Activated T-helper 1 cell treated with anti-CD3 and anti-CD28 coated beads, Interleukin-12 subunit alpha, Interleukin-12 subunit beta, Interleukin-2, Interleukin-4 antibody, amounts not matched to agents 30 ng/mL and 10 ng/mL and 1 ng/mL, durations not matched to agents 14 hours and 24 hours and 36 hours (primary cell): ENCODE measurements at regions not wholly inside any gene's neighbourhood (a gene's known extent, or its start where the extent isn't known, plus 50 kb on each side); places are given as distances from the start of the nearest gene placed in this dataset.
A peak's percentile ranks its signal among the peaks of the same experiment; 100 is the strongest.
"Not testable (repeated sequence)": the region's sequence is repeated elsewhere in the genome, so short reads cannot be mapped to it uniquely, and the experiment has no call there.

Experiments used
- DNase-seq: peaks from one replicate; pipeline ENCODE4 v3.0.0; 2021; ENCODE audit warnings: low spot score
- H3K27ac Mint-ChIP-seq: one replicate; pipeline ENCODE4 v1.8.0; 2021; ENCODE audit warnings: mild to moderate bottlenecking, mixed read lengths
- H3K27me3 Mint-ChIP-seq: one replicate; pipeline ENCODE4 v1.8.0; 2022; ENCODE audit warnings: mild to moderate bottlenecking, moderate library complexity, mixed read lengths; ENCODE audit not compliant: insufficient read depth
- H3K36me3 Mint-ChIP-seq: one replicate; pipeline ENCODE4 v1.8.0; 2021; ENCODE audit warnings: low read depth, mixed read lengths
- H3K4me1 Mint-ChIP-seq: one replicate; pipeline ENCODE4 v1.8.0; 2021; ENCODE audit warnings: low read depth, mixed read lengths
- H3K4me3 Mint-ChIP-seq: one replicate; pipeline ENCODE4 v1.8.0; 2021; ENCODE audit warnings: mild to moderate bottlenecking, moderate library complexity, mixed read lengths
- H3K9me3 Mint-ChIP-seq: one replicate; pipeline ENCODE4 v1.8.0; 2021; ENCODE audit warnings: mixed read lengths
- intact Hi-C: fragments of 100-400 bp; cut with micrococcal nuclease; formaldehyde crosslinking; loops from one replicate; pipeline ENCODE4 v1.15.1; 2024

- Mint-ChIP-seq H3K9me3 (no peaks in the 10 kb centered on the region), H3K27me3 (peaks cover 63% of the 10 kb centered on the region), H3K4me1 (peaks cover 16% of the 10 kb centered on the region), H3K4me3 (no peak overlapping the region), H3K36me3 (peaks cover 2% of the 10 kb centered on the region), H3K27ac (no peak overlapping the region)
- no peak for DNase-seq
- intact Hi-C loops = loop anchor here (2.0 to 10.0 kb wide), 6 partner anchors 21 to 558 kb away; no protein-coding TSS in a partner anchor
Measured at GRCh38 chr10:100659361-100660098, 85.9 kb upstream of the PAX2 start.

- Mint-ChIP-seq H3K4me1 (peaks cover 12% of the 10 kb centered on the region), H3K4me3 (no peak overlapping the region), H3K36me3 (peaks cover under 1% of the 10 kb centered on the region), H3K27ac (no peak overlapping the region), H3K9me3 (no peaks in the 10 kb centered on the region), H3K27me3 (peaks cover 56% of the 10 kb centered on the region)
- intact Hi-C loops = no loop called here
- no peak for DNase-seq
Measured at GRCh38 chr10:100660365-100660764, 85.0 kb upstream of the PAX2 start.

- Mint-ChIP-seq H3K27me3 (peaks cover 50% of the 10 kb centered on the region), H3K27ac (no peak overlapping the region), H3K9me3 (no peaks in the 10 kb centered on the region), H3K4me3 (no peak overlapping the region), H3K36me3 (no peaks in the 10 kb centered on the region), H3K4me1 (peaks cover 7% of the 10 kb centered on the region)
- no peak for DNase-seq
- intact Hi-C loops = no loop called here
Measured at GRCh38 chr10:100660945-100661344, 84.4 kb upstream of the PAX2 start.

GRCh38 chr10:100661520-100661919 is 83.9 kb upstream of the PAX2 start:
- H3K4me1 Mint-ChIP-seq = peaks cover 7% of the 10 kb centered on the region
- no peaks in the 10 kb centered on the region for H3K36me3 Mint-ChIP-seq
- H3K9me3 Mint-ChIP-seq = no peaks in the 10 kb centered on the region
- peaks cover 49% of the 10 kb centered on the region for H3K27me3 Mint-ChIP-seq
- intact Hi-C loops = no loop called here
- H3K4me3 Mint-ChIP-seq = no peak overlapping the region
- no peak for DNase-seq
- no peak overlapping the region for H3K27ac Mint-ChIP-seq

GRCh38 chr10:100662067-100662466 is 83.3 kb upstream of the PAX2 start:
- peaks cover 7% of the 10 kb centered on the region for H3K4me1 Mint-ChIP-seq
- H3K4me3 Mint-ChIP-seq = no peak overlapping the region
- peaks cover 48% of the 10 kb centered on the region for H3K27me3 Mint-ChIP-seq
- no peak for DNase-seq
- no peaks in the 10 kb centered on the region for H3K9me3 Mint-ChIP-seq
- intact Hi-C loops = no loop called here
- H3K27ac Mint-ChIP-seq = no peak overlapping the region
- no peaks in the 10 kb centered on the region for H3K36me3 Mint-ChIP-seq

- DNase-seq = no peak
- no peaks in the 10 kb centered on the region for H3K4me1 Mint-ChIP-seq
- intact Hi-C loops = no loop called here
- H3K36me3 Mint-ChIP-seq = no peaks in the 10 kb centered on the region
- no peak overlapping the region for H3K27ac Mint-ChIP-seq
- no peaks in the 10 kb centered on the region for H3K9me3 Mint-ChIP-seq
- peaks cover 45% of the 10 kb centered on the region for H3K27me3 Mint-ChIP-seq
- H3K4me3 Mint-ChIP-seq = no peak overlapping the region
Measured at GRCh38 chr10:100664316-100665149, 80.8 kb upstream of the PAX2 start.

GRCh38 chr10:100666634-100667033 is 78.7 kb upstream of the PAX2 start:
- DNase-seq, H3K4me3 Mint-ChIP-seq, H3K4me1 Mint-ChIP-seq, intact Hi-C loops, H3K27ac Mint-ChIP-seq, H3K36me3 Mint-ChIP-seq, H3K9me3 Mint-ChIP-seq: not testable (repeated sequence)
- peaks cover 43% of the 10 kb centered on the region for H3K27me3 Mint-ChIP-seq

GRCh38 chr10:100669616-100670015 is 75.8 kb upstream of the PAX2 start:
- no peaks in the 10 kb centered on the region for H3K9me3 Mint-ChIP-seq
- H3K4me3 Mint-ChIP-seq = no peak overlapping the region
- H3K27ac Mint-ChIP-seq = no peak overlapping the region
- no peak for DNase-seq
- peaks cover 9% of the 10 kb centered on the region for H3K4me1 Mint-ChIP-seq
- intact Hi-C loops = no loop called here
- peaks cover 59% of the 10 kb centered on the region for H3K27me3 Mint-ChIP-seq
- H3K36me3 Mint-ChIP-seq = no peaks in the 10 kb centered on the region

GRCh38 chr10:100670368-100670767 is 75.0 kb upstream of the PAX2 start:
- H3K9me3 Mint-ChIP-seq = no peaks in the 10 kb centered on the region
- no peaks in the 10 kb centered on the region for H3K36me3 Mint-ChIP-seq
- peaks cover 9% of the 10 kb centered on the region for H3K4me1 Mint-ChIP-seq
- intact Hi-C loops = no loop called here
- H3K27me3 Mint-ChIP-seq = peaks cover 63% of the 10 kb centered on the region
- no peak for DNase-seq
- no peak overlapping the region for H3K27ac Mint-ChIP-seq
- no peak overlapping the region for H3K4me3 Mint-ChIP-seq

- Mint-ChIP-seq H3K36me3 (no peaks in the 10 kb centered on the region), H3K27ac (no peak overlapping the region)
Measured at GRCh38 chr10:100670828-100671479, 74.4 kb upstream of the PAX2 start.

GRCh38 chr10:100672199-100672598 is 73.2 kb upstream of the PAX2 start:
- no peaks in the 10 kb centered on the region for H3K36me3 Mint-ChIP-seq
- no peak overlapping the region for H3K27ac Mint-ChIP-seq
- H3K4me3 Mint-ChIP-seq = no peak overlapping the region
- DNase-seq = no peak
- peaks cover 72% of the 10 kb centered on the region for H3K27me3 Mint-ChIP-seq
- intact Hi-C loops = no loop called here
- no peaks in the 10 kb centered on the region for H3K9me3 Mint-ChIP-seq
- H3K4me1 Mint-ChIP-seq = peaks cover 9% of the 10 kb centered on the region

More at GRCh38 chr10:100670828-100671479, 74.4 kb upstream of the PAX2 start:
- H3K4me3 Mint-ChIP-seq = peak overlapping the region; percentile 60
- intact Hi-C loops = loop anchor here (1.0 kb wide), 4 partner anchors 72 to 207 kb away; no protein-coding TSS in a partner anchor
- peak; percentile 57 for DNase-seq
- H3K9me3 Mint-ChIP-seq = no peaks in the 10 kb centered on the region
- peaks cover 9% of the 10 kb centered on the region for H3K4me1 Mint-ChIP-seq
- H3K27me3 Mint-ChIP-seq = peaks cover 69% of the 10 kb centered on the region

- Mint-ChIP-seq H3K9me3 (no peaks in the 10 kb centered on the region), H3K36me3 (no peaks in the 10 kb centered on the region), H3K27ac (no peak overlapping the region), H3K4me1 (no peaks in the 10 kb centered on the region), H3K4me3 (no peak overlapping the region), H3K27me3 (peaks cover 75% of the 10 kb centered on the region)
- no peak for DNase-seq
- intact Hi-C loops = no loop called here
Measured at GRCh38 chr10:100677290-100677945, 68.0 kb upstream of the PAX2 start.
